Stimulated activated CD4-positive, alpha-beta T cell treated with anti-CD3 and anti-CD28 coated beads, Interleukin-1b, Interleukin-23, amount 100 ng/mL, for 24 hours (primary cell): ENCODE measurements at regions not wholly inside any gene's neighbourhood (a gene's known extent, or its start where the extent isn't known, plus 50 kb on each side); places are given as distances from the start of the nearest gene placed in this dataset.

Experiments
- DNase-seq, 4 experiments: peaks; one replicate each; pipeline ENCODE4 v3.0.0-alpha.2; 2020; ENCODE audit warnings: low read depth in 4 of 4, low spot score in 1 of 4

GRCh38 chr12:90280033-90280432 is 571.4 kb upstream of the ATP2B1 start:
- no peak for DNase-seq

GRCh38 chr12:90275088-90275487 is 566.5 kb upstream of the ATP2B1 start:
- no peak for DNase-seq

GRCh38 chr12:90274407-90274806 is 565.8 kb upstream of the ATP2B1 start:
- DNase-seq = no peak

GRCh38 chr12:90268574-90268973 is 559.9 kb upstream of the ATP2B1 start:
- DNase-seq = no peak

GRCh38 chr12:90262251-90262650 is 553.6 kb upstream of the ATP2B1 start:
- no peak for DNase-seq

- DNase-seq = no peak
These were observed 552.6 kb upstream of the ATP2B1 start for GRCh38 chr12:90261283-90261682.

DNA sequence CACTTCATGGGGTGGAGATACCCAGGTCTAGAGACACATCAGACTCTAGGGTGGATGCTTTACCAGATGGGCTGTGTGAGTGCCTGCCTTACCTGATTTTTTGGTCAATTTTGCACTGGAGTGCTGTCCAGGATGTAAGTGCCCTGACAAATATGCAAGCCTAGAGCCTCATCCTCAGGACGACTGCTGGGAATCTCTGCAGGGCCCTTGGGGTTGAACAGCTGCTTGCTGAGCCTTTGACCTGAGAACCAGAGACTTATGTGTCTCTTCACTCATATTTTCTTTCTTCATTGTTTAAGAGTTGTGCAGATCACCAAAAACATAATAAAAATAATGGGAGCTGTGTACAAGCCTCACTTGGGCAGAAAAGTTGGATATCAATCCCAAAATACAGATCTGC is 551.5 kb upstream of the ATP2B1 start:
- no peak for DNase-seq

GRCh38 chr12:90257927-90258624 is 549.4 kb upstream of the ATP2B1 start:
- no peak for DNase-seq

DNA sequence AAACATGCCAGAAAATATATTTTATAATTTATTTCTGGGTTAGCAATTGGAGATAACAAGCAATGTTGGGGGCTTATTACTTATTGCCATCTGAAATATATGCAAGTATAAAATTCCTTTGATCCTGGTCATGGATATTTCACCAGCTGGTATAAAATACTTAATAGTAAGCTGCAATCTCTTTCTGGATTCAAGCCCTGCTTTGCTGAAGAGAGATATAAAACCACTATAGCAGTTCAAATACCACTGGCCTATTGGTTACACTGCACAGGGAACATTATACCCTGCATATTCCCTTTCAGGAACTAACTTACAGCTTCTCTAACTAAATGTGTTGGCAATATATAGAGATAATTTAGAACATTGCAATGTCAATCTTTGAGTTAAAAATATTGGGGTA is 546.2 kb upstream of the ATP2B1 start:
- DNase-seq = no peak

DNA sequence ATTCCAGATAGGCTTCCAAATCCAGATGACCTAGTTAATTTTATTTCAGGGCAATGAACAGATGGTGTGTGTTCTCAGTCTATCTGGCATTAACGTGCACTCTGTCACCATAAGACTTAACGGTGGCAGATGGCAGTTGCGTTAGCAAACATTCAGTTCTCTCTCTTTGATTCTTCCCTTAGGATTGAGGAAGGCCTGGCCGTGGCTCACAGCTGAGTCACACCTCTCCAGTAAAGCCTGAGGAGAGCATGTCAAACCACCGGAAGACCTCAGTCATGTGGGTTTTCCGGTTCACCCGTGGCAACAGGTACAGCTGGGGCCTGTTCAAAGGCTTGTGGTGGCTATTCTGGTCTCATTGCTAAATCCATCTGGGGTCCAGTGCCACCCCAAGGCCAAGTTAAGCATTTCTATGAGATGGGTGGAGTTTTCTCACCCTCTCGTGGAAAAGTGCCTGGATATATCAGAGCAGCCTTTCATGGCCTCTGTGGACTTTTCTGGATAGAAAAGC is 545.1 kb upstream of the ATP2B1 start:
- peak in 1 of 4 experiments; percentile 9 for DNase-seq

- DNase-seq = no peak
These were observed 544.5 kb upstream of the ATP2B1 start for GRCh38 chr12:90253136-90253535.

- DNase-seq = no peak
These were observed 542.1 kb upstream of the ATP2B1 start for GRCh38 chr12:90250766-90251165.

DNA sequence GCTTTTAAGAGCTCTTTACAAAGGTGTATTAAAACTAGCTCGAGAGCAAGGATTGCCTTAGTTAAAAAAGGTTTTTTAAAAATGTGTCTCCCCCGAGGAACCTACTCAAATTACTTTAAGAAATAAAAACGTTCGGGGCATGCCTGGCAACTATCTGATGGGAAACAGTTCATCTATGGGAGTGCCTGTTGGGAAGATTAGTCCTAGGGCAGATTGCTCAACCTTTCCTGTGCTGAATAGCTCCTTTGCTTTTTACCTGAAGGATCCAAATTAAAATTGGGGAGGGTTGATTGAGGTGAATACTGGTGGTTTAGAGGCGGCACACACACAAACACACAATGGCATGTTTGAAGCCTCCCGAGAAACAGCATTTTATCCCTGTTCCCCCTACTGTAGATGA is 541.4 kb upstream of the ATP2B1 start:
- no peak for DNase-seq

DNA sequence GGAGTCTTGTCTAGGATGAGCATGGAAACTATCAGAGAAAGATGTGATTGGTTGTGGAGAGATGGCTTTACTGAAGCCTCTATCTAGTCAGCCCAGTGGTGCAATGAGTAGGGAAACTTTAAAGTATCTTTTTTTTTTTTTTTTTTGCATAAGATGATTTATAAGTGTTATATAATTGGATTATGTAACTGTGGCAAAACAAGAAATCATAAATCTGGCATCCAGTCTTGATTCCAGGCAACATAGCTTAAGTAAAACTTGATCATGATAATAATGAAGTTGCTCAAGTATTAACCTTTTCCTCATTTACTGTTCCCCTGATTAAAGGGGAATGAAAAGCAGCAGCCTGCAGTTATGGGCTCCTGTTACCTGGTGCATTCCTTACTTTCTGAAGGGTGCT is 538.0 kb upstream of the ATP2B1 start:
- DNase-seq = no peak

- no peak for DNase-seq
These were observed 536.8 kb upstream of the ATP2B1 start for GRCh38 chr12:90245391-90245790.

GRCh38 chr12:90244232-90244631 is 535.6 kb upstream of the ATP2B1 start:
- DNase-seq = no peak

DNA sequence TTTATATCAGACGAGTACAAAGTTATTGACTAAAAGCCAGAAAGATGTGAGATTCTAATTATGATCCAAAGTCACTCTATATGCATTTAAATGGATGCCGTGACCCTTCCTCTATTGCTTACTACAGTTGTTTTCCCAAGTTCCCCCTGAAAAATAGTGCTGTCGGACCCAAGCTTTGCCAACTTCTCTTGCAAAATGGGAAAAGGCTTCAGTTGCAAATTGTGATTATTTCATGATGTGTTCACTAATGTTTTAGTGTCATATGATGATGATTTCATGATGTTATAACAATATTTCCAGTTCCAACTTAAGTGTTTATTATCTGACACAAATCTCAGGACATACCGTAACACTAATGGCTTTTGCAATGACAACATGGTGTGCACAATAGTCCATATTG is 534.6 kb upstream of the ATP2B1 start:
- DNase-seq = no peak

DNA sequence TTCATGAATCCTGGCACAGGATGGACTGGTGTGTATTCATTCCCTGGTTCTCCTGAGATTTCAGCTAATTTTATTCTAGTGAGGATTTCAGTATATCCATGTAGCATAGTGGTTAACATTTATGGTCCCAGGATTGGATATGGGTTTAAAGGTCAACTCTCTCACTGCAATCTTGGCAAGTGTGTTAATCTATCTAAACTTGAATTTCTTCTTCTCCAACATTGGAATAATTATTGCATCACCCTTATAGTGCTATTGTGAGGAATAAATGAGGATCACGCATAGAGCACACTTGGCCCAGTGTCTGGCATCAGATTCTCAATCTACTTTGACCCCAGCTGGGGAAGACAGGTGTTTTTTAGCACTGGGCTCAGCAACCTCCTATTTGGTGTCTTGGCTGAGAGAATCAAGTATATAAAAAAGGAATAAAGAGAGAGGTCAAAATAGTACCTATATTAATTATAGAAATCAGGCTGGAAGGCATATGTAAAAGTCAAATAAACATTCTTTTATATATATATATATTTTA is 531.2 kb upstream of the ATP2B1 start:
- no peak for DNase-seq

GRCh38 chr12:90238663-90239271 is 530.1 kb upstream of the ATP2B1 start:
- DNase-seq = no peak

DNA sequence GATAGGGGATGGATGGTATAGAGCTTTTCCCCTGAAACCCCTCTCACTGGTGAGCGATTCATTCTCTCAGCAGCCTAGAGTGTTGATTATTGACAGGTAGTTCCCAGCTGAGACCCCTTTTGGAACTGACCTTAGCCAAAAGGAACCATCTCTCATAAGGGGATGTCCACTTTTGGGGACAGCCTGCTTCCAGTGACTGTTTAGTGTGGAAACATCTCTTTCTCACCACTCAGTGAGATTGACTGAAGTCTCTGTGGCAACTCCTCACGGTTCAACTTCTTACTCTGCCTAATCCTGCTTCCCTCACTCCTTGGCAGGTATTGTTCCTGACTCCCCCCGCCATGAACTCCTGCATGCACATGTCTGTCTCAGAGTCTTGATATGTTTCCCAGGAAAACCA is 529.2 kb upstream of the ATP2B1 start:
- no peak for DNase-seq

- no peak for DNase-seq
These were observed 527.0 kb upstream of the ATP2B1 start for GRCh38 chr12:90235642-90236041.

GRCh38 chr12:90234472-90234871 is 525.8 kb upstream of the ATP2B1 start:
- no peak for DNase-seq
